Epithelial cell of prostate (primary cell): ENCODE measurements at regions not wholly inside any gene's neighbourhood (a gene's known extent, or its start where the extent isn't known, plus 50 kb on each side); places are given as distances from the start of the nearest gene placed in this dataset.

Experiments
- DNase-seq: peaks from one replicate; pipeline ENCODE4 v3.0.0-alpha.2; 2011; ENCODE audit warnings: low read depth, low spot score
- H3K27ac ChIP-seq: fragments of 450-650 bp; 2 replicates; pipeline ENCODE4 v1.5.1; 2017; ENCODE audit warnings: mild to moderate bottlenecking

DNA sequence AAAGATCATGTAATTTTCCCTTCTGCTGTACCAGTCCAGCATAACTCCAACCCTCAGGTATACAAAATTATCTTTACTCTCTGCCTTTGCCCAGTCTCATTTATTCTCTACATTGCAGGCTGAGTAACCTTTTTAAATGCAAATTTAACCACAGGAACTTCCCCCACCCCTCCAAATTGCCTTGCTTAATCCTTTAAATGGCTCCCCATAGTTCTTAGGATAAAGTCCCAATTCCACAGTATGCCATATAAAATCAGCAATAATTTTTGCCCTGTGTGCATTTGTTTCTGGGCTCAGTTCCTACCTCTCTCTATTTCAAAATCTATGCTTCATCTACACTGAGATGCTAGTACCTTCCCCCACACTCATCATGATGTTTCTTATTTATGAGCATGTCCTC, 879.7 kb downstream of the RPA4 start:
- H3K27ac ChIP-seq: no peak overlapping the region
- no peak for DNase-seq

DNA sequence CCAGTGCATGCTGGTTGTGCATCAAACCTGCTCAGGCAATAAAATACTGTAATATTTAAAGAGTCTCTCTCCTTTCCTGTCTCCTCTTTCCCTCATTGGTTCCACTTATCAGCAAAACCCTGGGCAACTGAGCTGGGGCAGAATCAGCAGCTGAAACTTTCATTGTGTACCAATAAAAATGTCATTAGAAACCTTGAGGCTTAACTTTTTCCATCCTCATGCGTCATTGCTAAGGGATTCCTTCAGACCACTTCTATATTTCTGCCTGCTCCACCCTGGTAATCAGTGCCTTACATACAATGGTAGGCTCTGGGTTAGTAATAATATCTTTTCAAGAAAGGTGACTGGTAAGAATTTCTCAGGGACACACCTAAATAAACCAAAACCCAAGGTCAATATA, 880.3 kb downstream of the RPA4 start:
- no peak for DNase-seq
- no peak overlapping the region for H3K27ac ChIP-seq

DNA sequence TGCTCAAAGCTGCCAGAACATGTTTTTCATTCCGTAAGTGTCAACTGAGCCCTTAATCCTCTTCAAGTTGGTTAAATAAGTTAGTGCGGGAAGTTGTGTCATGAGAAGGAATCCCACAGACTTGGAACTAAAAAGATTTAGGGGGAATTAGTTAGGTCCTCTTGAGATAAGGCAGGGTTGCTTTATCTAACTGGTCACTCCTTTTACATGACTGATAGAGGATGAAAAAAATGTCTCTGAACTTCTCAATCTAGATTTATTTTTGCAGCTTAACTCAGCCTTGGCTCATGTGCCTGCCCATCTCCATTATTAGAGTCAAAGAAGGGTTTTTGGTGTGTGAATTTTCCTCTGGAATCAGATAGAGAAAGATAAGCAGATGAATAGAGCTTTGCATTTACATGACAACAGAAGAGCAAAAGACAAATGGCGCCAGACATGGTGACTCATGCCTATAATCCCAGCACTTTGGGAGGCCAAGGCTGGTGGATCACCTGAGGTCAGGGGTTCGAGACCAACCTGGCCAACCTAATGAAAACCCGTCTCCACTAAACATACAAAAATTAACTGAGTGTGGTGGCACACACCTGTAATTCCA, 882.9 kb downstream of the RPA4 start:
- DNase-seq: no peak
- no peak overlapping the region for H3K27ac ChIP-seq

DNA sequence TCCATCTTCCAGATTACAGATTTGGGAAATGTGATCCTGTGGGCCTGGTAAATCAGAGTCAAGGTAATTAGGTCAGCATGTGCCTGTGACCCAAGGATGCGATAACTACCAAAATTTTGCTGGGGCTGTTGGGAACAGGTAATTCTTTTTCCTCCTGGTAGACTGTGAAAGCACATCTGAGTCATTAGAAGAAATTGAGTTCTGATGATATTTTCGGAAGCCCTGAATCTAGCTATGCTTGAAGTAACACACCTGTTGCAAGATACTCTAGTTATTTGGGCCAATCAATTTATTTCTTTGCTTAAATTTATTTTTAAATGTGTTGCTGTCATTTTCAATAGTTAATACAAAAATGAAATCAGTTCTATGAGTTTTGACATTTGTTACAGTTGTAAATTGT, 903.6 kb downstream of the RPA4 start:
- no peak for DNase-seq
- H3K27ac ChIP-seq: no peak overlapping the region

DNA sequence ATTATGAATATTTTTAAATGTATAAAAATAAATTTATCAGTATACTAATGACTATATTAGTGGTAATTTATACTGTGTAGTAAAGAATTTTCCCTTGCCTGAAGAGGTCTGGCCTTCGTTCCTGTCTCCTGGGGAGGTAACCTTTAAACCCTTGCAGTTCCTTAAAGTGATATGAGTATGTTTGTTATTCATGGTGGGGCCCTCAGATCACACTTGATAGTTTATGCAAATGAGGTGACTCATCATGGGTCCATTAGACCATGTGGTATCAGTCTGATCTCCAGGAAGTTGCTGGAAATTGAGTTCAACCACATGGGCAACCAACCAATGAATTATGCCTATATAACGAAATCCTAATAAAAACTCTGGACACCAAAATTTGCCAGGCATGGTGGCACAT, 904.1 kb downstream of the RPA4 start:
- H3K27ac ChIP-seq: no peak overlapping the region
- DNase-seq: no peak

DNA sequence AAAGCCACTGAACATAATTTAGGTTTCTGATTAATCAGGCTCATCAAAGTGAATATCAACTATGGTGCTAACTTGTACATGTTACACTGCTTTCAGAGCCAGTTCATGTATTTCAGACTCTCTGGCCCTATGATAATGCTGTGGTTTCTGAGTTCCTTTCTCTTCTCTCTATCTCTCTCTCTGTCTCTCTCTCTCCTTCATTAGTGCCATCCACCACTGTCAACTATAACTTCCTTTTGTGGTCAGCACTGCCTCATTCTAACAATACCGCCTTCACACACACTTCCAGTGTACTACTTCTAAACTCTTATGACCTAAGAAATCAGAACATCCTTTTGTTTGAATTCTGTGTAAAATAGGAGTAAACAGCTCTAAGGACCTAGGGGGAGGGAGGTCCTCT, 907.1 kb downstream of the RPA4 start:
- DNase-seq: no peak
- H3K27ac ChIP-seq: no peak overlapping the region

DNA sequence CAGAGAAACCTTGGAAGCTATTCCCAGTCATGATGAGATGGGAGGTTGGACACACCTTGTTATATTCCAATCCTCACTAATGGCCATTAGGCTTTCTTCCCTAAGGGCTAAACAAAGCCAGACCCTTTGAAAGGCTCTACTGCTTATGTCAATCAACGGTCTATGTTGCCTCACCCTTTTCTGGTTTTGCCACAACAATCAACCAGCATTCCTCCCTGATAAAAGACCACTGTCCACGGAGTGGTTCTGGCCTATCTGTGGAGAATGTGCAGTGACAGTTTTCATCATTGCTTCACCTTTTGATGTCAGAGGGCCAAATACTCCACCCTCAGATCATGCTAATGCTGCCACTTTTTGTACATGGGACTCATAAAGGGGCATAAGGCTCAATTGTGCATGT, 913.4 kb downstream of the RPA4 start:
- no peak overlapping the region for H3K27ac ChIP-seq
- no peak for DNase-seq

DNA sequence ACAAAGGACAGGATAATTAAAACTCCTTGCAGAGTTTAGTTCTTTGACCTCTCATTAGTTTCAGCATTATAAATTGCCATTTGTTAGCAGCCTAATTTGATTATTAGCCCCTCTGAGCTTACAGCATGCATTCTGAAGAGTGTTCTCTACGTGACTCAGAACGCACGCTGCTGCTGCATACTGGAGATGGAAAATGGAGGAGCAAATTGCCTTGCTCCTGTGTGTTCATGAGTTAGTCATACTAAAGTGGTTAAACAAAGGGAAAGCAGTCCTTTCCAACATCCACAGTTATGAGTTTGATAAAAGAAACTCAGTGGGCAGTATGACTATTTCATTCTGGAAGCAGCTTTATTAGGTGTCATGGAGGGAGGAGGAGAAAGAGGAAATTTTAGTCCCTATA, 922.5 kb downstream of the RPA4 start:
- DNase-seq: no peak

DNA sequence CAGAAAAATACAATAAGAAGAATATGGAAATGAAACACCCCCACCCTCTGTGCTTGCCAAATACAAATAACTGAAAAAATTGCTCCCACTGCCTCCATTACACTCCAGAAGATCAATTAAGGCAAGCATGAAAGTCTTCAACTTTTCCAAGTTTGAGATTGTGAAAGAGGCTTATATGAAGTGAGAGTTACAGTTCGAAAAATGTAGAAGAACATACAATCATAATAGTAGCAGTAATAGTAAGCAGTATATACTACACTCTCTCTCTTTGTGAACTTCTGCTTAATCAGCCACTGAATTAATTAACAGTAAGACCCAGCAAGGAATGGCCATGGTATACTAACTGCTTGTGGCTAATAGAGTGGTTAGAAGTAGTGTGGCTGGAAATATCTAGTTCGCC, 923.2 kb downstream of the RPA4 start:
- no peak overlapping the region for H3K27ac ChIP-seq
- DNase-seq: no peak

More for the DNA sequence above, 922.5 kb downstream of the RPA4 start:
- no peak overlapping the region for H3K27ac ChIP-seq

DNA sequence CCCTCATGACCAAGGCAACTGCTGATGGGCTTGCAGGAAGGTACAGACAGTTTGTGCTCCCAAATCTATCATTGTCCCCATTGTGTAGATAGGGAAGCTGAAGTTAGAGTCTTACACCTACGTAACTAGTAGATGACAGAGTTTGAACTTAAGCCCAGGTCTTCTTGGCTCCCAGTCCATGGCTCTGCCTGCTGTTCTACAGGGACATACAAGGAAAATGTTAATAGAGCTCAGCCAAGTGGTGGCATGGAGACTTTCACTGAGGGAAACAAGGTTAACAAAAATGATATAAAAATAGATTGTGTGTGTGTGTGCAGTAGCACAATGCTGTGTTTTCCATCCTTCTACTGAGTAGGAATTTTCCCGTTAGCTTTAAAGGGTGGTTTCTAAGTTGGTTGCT, 936.5 kb downstream of the RPA4 start:
- DNase-seq: no peak
- H3K27ac ChIP-seq: no peak overlapping the region

DNA sequence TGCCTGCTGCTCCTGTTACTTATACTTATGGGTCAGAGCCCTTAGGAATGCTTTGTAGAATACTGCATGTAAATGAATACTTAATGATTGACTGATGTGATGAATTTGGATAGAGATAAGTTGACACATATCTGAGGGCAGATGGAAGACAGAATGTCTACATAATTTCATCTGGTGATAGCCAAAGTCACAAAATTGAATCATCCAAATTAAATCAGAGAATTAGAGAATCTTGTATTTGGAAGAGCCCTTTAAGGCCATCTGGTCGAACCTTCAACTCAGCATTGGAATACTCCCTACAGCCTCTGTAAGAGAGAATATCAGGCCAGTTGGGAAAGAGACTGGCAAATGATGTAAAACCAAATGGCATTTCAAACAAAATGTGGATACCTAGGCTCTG, 944.8 kb downstream of the RPA4 start:
- H3K27ac ChIP-seq: no peak overlapping the region
- no peak for DNase-seq

DNA sequence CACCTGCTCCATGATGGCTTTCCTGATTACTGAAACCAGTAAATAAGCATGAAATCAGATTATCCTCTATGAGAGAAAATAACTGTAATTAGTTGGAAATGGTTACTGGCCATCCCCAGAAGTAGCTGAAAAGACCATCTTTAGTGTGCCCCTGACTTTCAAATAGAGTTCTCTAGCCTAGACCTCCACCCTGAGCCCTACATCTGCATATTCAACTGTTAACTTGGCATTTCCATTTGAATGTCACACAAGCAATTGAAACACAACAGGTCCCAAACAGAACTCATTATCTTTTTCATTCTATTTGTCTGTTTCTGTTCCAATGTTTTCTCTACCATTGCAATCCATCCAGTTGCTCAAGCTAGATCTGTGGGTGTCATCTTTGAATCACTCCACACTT, 952.3 kb downstream of the RPA4 start:
- DNase-seq: no peak
- no peak overlapping the region for H3K27ac ChIP-seq

DNA sequence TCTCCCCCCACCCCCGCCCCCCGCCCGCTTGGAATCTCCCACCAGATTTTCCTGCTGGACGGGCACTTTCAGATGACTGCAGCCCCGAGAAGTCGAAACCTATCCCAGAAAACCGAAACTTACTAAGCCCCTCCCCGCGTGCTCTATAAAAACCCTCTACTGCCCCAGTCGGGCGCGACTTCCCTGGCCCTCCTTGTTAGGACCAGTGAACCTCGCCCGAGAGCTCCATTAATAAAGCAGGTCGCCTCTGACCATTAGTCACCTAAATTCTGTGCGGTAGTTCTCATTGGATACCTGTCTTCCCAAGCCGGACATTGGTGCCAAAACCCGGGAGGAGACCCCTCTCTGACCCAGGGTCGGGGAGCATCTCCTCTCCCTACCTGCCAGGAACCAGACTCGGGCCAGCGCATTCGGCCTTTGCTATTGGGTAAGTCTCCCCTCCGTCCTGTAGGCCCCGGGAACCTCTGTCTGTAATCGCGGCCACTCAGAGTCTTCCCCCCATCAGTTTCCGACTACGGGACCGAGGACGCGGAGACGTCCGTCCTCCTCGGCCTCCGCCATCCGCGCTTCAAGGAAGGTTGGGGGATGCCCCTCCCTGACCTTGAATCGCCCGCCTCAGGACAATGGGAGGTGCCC, 958.0 kb downstream of the RPA4 start:
- no peak for DNase-seq
- no peak overlapping the region for H3K27ac ChIP-seq

DNA sequence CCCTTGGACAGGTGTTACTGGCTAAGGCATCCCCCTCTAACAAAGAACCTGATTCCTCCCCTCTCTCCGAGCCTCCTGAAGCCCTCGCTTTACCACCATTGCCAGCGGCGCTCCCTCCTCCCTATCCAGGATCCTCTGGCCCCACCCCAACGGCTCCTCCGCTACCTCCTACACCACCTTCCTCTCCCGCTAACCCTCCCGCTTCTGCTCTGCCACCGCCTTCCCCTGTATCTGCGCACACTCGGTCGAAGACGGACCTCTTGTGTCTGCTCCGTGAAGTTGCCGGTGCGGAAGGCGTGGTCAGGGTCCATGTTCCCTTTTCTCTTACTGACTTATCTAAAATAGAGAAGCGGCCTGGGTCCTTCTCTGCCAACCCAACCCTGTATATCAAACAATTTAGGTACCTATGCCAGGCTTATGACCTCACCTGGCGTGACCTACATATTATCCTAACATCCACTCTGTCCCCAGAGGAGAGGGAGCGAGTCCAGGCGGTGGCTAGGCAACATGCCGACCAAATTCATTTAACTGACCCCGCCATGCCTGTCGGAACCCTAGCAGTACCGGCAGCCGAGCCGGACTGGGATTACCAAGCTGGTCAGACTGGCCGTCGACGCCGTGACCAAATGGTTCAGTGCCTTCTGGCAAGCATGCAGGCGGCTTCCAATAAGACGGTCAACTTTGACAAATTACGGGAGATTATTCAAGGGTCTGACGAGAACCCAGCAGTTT, 958.9 kb downstream of the RPA4 start:
- no peak for DNase-seq
- no peak overlapping the region for H3K27ac ChIP-seq

DNA sequence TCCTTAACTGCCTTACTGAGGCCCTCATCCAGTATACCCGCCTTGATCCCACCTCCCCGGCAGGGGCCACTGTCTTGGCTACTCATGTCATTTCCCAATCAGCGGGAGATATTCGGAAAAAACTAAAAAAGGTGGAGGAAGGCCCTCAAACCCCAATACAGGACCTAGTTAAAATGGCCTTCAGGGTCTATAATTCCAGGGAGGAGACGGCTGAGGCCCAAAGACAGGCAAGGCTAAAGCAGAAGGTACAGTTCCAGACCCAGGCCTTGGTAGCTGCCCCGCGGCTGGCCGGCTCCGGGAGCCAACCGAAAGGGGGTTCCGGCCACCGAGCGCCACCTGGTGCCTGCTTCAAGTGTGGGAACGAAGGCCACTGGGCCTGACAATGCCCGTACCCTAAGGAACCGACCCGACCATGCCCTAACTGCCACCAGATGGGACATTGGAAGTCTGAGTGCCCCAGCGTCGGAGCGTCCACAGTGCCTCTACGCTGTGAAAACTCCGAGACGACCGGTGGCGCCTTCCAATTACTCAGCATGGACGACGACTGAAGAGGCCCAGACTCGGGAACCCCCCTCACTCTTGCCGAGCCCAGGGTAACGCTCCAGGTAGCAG, 959.6 kb downstream of the RPA4 start:
- no peak for DNase-seq

DNA sequence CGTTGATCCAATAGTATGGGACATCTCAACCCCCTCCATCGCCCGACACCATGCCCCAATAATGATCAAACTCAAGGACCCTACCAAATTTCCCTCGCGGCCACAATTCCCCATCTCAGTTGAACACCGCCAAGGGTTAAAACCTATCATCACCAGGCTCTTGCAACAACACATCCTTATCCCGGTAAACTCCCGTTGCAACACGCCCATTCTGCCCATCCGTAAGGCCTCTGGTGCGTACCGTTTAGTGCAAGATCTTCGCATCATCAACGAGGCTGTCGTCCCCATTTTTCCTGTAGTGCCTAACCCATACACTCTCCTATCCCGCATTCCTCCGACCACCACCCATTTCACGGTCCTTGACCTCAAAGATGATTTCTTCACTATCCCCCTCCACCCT, 960.5 kb downstream of the RPA4 start:
- H3K27ac ChIP-seq: no peak overlapping the region
- DNase-seq: no peak

More for the DNA sequence above, 959.6 kb downstream of the RPA4 start:
- H3K27ac ChIP-seq: no peak overlapping the region

DNA sequence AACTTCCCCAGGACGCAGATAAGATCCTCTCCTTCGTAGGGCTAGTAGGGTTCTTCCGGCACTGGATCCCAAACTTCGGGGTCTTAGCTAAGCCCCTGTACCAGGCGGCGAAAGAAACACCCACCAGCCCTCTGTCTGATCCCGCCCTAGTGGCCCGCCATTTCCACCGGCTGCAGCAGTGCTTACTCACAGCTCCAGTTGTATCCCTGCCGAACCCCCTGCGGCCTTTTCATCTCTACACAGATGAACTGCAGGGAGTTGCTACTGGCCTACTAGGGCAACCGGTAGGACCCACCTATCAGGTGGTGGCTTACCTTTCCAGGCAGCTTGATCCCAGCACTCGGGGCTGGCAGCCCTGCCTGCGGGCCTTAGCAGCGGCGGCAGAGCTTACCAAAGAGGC, 961.2 kb downstream of the RPA4 start:
- no peak overlapping the region for H3K27ac ChIP-seq
- DNase-seq: no peak

DNA sequence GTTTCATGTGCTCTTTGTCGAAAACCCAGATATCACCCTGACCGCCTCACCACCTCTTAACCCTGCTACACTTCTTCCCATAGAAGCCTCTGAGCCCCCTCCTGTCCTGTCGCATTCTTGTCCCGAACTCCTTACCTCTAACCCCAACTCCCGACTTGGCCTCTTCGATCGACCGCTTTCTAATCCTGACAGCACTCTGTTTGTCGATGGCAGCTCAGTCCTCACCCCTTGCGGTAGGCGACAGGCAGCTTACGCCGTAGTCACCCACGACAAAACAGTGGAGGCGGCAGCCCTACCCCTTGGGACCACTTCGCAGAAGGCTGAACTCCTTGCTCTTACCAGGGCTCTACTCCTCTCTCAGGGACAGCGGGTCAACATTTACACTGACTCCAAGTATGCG, 961.7 kb downstream of the RPA4 start:
- H3K27ac ChIP-seq: no peak overlapping the region
- no peak for DNase-seq

DNA sequence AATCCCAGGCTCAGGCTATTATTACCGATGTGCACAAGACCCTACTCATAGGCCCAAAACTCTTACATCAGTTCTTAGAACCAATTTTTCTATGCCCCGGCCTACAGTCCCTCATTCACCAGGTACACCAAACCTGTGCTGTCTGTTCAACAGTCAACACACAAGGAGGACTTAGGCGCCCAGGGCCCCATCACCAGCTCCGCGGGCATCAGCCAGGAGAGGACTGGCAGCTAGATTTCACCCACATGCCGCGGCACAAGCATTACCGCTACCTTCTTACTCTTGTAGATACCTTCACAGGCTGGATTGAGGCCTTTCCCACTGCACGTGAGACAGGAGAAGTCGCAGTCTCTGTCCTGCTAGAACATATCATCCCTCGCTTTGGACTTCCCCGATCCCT, 962.5 kb downstream of the RPA4 start:
- no peak overlapping the region for H3K27ac ChIP-seq
- DNase-seq: no peak

DNA sequence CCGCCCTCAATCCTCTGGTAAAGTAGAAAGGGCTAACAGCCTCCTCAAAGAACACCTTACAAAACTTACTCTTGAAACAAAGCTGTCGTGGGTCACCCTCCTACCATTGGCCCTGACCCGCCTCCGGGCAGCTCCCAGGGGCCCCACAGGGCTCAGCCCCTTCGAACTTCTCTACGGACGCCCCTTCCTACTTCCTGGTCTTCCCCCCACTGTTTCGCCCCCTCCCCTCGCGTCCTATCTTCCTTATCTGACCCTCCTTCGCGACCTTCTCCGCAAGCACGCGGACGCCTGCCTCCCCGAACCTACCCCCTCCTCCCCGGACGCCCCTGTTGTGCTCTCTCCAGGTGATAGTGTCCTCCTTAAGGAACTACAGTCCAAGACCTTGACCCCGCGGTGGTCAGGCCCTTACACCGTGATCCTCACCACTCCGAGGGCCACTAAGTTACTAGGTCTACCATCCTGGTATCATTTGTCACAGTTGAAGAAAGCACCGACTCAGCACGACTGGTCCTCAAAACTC, 963.1 kb downstream of the RPA4 start:
- no peak for DNase-seq
- no peak overlapping the region for H3K27ac ChIP-seq
